Colon (tissue), 2 donors: ENCODE measurements at regions not wholly inside any gene's neighbourhood (a gene's known extent, or its start where the extent isn't known, plus 50 kb on each side); places are given as distances from the start of the nearest gene placed in this dataset.

Experiments
- FAIRE-seq: peaks from 2 replicates; lab custom pipeline; 2012; peaks lifted over from hg19 to GRCh38; lab: Jason Lieb, UNC
- donor health status: control.
- donor health status: control.

DNA sequence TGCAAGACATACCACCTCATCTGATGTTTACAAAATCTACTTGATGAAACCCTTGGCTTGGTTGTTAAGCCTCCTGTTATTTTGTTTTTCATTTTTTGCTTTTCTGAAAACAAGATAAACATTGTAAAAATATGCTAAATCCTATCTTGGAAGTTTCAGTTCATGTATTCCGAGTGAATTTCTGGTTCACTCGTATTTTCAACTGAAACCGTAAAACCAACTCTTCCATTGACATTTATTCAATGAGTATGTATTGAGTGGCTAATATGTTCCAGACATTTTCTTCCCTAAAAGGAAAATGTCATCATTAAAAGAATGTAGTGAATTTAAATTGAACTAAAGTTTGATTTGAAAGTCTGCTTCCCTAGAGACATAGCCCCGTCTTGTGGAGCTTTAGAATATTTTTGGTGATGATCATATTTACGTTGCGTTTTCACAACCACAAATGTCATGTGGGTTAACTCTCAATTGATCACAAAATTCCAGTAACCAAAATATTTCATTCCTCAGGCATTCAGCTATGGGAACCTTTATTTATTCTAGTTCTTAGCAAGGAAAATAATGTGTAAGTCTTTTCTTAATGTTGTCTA lies 204.2 kb downstream of the MBD2 start:
- no peak for FAIRE-seq

DNA sequence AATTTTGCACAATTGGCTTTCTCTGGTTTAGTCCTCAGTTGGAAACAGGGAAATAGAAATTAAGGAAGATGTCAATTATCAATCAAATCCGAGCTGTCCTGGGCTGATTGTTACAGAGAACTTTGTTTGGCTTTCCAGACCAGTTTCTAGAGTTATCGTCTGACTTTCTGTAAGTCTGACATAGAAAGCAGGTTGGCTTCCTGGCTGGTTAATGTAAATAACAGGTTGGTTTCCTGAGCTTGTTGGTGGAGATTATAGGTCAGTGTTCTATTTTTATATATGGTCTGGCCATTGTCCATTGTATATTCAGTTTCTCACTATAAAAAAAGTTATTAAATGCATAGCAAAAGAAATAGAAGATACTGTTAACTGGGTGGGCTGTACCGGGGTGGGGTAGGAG lies 204.8 kb downstream of the MBD2 start:
- no peak for FAIRE-seq

DNA sequence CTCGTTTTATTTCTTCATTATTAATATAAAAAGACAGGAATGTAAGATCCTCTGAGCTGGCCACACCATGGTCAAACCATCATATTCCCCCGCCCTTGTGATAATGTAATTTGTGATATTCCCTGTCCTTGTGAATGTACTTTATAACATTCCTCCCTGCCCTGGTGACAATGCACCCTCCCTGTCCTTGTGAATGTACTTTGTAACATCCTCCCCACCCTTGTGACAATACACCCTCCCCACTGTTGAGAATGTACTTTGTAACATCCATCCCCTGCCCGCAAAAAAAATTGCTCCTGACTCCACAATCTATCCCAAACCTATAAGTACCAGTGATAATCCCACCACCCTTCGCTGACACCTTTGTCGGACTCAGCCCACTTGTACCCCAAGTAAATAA lies 211.0 kb downstream of the MBD2 start:
- FAIRE-seq = no peak

DNA sequence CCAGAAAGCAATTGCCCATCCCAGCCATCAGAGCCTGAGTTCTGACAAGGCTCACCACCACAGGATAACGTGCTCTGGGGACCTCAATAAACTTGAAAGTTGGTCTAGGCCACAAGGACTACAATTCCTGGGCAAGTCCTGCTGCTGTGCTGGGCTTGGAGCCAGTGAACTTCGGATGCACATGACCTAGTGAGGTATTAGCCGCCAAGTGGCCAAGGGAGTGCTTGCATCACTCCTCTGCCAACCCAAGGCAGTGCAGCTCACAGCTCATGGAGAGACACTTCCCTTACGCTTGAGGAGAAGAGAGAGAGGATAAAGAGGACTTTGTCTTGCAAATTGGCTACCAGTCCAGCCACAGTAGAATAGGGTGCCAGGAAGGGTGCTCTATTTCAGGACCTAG lies 219.6 kb downstream of the MBD2 start:
- no peak for FAIRE-seq

DNA sequence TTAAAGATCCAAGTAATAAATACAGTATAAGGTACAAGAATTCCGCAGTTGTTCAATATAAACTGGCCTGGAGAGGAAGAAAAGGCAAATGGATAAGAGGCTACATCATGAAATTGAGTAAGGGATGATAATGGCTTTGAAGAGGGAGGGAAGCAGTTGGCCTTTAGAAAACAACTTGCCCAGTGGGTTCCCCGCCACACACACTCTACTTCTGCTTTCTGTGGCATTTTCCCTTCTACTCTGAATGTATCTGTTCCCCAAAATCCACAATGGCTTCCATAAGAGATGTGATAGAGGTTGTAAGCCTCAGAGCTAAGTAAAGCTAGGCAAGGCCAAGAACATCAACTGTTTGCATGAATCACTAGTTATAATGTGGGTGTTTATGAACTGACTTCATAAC lies 221.3 kb downstream of the MBD2 start:
- no peak for FAIRE-seq

DNA sequence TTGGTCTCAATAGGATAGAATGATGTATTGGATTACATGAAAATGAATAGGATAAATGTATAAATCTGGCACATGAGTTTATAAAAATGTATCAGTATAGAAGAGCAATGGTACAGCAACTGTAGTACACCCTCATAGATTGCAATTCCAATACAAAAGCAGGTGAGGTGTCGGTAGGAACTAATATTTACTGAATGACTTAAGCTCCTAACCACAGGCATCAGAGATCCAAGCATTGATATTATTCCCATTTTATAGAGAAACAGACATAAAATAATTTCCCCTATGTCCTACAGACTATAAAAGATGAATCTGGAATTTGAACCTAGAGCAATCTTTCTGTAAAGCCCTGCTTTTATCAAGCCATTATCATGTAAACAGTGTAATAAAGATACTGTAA lies 227.4 kb downstream of the MBD2 start:
- no peak for FAIRE-seq

DNA sequence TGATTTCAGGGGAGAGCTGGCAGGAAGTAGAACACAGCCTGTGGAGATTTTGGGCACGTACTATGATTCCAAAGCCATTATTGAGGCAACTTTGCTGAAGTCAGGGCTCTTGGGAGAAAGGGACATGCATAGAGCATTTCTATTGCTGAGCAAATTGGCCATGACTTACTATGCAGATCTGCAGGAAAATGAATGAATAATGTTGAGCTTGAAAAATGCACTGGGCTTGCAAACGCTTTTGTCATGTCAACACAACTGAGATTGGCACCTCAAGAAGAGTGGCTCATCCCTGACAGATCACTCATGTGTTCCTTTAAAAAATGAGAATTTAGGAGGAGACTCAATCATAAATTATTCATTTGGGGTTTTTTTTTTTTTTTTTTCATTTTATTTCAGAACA lies 230.5 kb downstream of the MBD2 start:
- no peak for FAIRE-seq

DNA sequence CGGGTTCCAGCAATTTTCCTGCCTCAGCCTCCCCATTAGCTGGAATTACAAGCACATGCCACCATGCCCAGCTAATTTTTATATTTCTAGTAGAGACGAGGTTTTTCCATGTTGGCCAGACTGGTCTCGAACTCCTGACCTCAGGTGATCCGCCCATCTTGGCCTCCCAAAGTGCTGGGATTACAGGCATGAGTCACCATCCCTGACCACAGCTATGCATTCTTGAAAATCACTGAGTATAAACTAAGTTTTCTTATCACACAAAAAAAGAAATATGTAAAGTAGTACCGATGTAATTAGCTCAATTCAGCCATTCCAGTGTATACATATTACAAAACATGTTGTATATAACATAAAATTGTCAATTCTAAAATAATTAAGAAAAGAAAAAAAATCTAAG lies 232.7 kb downstream of the MBD2 start:
- FAIRE-seq = no peak

DNA sequence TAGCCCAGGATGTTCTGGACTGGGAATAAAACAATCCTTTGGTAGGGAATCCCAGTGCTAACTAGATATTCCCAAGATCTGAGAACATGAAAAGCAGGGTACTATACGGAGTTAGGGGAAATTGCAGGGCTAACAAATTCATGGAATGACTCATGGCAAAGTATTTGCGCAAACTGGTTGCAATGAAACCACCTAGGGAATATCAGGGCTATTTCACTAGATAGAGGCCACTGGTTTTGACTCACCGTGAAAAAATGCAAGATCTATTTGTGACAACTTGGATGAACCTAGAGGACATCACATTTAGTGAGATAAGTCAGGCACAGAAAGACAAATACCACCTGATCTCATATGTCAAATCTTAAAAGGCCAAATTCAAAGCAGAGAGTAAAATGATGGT lies 233.3 kb downstream of the MBD2 start:
- FAIRE-seq = no peak

DNA sequence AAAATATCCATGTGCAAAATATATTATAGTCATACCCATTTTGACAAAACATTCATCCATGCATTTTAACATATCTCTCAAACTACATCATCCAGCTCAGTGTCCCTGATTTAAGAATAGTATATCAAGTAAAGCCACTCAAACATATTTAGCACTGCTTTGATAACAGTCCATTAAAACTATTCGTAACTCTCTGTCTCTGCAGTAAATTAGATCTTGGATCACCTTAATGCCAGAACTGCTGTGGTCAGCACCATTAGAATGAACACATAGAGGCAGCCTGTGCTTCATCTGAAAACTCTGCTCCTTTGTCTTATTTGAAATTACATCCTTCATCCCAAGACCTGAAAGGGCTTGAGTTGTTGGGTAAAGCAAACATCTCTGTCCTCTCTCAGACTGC lies 234.0 kb downstream of the MBD2 start:
- no peak for FAIRE-seq

DNA sequence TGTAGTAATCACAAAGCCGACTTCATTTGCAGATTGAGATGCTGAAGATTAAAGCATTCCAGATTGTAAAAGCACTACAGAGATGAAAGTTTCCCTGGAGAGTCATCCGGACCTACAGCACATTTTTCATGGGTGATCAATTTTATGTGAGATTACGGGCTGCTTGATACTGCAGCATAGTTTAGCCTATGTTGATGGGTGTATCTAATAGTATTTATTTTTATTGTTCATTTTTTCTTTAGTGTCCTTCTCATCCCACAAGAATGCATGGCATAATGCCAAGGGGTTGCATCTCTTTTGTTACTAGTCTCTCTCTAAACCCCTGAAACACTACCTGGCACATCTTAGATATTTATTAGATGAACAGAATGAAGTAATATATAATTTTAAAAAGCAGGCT lies 240.4 kb downstream of the MBD2 start:
- no peak for FAIRE-seq

DNA sequence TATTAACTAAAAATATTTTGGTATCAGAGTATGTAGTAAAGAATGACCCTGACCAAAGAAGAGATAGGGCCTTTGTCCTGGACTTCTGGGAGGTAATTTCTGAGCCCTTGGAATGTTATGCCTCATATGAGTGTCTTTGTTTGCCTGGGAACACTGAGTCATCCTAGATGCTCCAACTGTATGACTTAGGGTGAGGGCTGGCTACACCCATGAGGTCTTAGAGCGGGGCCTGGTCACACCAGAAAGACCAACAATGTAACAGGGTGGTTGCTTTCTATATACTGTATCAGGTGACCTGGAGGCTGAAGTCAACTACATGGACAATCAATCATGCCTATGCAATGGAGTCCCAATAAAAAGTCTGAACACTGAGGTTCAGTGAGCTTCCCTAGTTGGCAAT lies 253.1 kb downstream of the MBD2 start:
- FAIRE-seq = no peak

DNA sequence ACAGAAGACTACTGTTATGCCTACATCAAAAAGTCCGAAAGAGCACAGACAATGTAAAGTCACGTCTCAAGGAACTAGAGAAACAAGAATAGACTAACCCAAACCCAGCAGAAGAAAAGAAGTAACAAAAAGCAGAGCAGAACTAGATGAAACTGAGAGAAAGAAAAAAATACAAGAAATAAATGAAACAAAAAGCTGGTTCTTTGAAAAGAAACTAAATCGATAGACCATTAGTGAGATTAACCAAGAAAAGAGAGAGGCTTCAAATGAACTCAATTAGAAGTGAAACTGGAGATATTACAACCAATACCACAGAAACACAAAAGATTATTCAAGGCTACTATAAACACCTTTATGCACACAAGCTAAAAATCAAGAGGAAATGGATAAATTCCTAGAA lies 271.8 kb downstream of the MBD2 start:
- FAIRE-seq = no peak

DNA sequence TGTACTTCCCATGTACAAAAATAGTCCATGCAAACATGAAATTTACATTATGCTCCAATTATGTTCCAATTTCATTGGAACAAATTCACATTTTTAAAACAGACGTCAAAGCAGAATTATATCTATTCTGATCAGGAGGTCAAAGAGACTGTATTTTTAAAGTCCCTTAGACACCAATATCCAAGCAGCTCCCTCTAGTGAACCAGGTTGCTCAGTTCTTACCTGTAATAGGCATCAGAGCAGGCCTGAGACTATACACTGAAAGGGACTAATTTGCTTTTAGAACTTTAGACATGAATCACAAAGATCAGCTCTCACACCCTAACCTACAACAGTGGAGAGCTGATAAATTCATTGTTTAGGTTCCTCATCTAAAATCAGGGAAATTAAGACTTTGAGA lies 273.9 kb downstream of the MBD2 start:
- FAIRE-seq = no peak

DNA sequence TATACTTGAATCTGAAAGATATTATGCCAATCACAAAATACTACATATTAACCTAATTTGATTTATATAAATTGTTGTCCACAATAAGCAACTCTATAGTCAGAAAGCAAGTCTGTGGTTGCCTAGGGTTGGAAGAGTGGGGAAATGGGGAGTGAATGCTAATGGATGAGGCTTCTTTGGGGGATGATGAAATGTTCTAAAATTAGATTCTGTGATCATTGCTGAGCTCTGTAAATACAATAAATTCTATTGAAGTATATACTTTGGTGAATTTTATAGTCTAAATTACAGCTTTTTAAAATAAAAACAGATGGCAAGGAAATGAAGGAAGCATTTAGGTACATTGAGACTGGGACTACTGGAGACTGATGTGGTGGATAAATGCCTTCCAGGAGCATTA lies 275.5 kb downstream of the MBD2 start:
- no peak for FAIRE-seq

DNA sequence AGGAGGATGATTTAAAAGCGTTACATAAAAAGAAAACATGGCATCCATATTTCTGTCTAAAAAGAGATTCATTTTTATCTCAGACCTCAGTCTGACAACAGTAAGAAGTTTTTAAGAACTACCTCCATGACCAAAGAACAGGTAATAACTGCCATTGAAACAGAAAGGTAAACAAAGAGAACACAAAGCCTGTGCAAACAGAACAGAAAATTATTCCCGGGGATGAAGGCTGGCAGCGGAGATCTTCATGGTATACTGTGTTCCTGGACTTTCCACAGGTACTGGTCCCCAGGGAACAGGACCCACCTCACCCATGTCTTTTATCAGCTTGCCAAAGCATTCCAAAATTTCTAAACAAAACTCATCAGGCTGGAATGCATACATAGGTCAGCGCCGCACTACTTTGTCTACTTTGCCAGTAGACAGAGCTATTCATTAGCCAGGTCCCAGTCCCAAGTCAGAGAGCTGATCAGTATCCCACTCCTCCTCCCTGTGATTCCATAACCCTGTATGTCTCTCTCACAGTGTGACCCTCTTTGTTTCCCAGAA lies 277.3 kb downstream of the MBD2 start:
- no peak for FAIRE-seq

DNA sequence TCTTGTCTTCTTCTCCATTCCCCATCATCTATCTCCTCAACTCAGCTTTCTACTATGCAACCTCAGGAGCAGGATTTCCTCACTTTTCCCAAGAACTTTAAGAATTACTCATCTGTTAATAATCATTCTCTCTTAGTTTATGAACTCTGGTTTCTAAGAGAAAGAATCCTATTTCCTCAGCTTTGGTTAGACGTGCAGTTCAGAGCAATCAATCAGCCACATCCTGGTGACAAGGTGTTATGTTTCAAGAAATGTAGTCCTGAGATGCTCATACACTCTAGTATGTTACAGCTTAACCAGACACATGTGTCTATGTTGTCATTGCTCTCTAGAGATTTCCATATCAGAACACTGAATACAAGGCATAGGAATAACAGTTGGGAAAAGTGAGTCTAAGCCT lies 277.9 kb downstream of the MBD2 start:
- no peak for FAIRE-seq

DNA sequence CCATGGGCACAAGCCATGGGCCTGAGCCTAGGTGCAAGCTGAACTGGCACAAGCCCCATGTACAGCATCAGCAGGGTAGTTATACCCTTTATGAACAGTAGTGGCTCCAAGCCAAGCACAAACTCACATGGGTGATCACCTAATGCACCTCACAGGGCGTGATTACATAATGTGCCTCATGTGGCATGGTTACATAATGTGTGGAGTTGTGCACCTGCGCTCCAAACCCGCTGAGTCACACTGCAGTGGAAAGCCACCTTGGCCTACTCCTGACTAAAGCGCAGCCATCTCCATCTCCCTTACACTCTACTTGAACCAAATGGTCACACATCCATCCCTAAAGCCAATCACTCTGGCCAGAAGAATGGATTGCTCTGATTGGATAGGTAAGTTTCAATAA lies 279.7 kb downstream of the MBD2 start:
- FAIRE-seq = no peak

DNA sequence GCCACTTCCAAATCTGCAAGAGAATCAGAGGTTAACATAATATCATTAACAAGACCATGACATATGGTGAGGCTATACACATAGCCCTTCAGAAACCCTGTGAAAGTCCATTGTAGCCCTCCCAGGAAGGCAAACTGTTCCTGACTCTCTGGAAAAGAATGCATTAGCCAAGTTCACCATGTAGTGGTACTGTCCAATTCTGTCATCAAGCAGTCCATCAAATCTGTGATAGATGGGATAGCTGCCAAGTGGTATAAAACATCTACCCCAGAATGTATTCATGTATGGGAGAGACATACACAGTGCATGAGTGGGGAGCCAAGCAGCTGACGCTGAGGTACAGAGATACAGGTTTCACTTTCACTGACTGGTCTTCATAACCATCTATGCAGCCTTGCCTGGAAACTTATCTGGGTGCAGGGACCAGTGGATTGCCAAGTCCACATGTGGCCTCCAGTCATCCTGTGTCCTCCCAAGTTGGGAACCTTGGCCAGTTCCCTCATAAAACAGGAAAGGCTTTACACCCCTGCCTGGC lies 281.1 kb downstream of the MBD2 start:
- no peak for FAIRE-seq

DNA sequence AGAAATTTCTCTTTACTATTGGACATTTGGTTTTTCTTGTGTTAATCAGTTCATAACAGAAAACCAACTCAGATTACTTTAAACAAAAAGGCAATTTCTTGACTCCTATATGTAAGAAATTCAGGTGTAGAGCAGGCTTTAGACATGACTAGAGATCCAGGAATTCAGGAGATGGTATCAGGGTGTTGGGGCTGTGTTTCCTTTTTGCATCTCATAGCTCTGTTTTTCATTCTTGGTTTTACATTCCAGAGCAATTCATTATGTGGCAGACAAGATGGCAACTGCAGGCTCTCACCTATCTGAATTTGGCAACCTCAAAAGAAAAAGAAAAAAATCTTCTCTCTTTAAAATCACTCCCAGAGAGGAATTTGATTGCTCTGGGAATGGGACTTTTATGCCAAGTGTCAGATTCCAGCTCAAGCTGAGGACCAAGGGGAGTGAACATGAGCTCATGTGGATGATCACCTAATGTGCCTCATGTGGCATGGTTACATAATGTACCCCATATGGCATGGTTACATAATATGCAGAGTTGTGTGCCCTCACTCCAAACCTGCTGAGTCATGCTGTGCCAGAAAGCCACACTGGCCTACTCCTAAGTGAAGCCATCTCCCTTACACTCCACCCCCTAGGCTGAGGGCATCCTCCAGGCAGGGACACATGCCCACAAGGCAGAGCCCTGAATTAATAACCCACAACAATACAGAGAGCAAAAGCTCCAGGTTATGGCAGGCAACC lies 282.7 kb downstream of the MBD2 start:
- FAIRE-seq = no peak

DNA sequence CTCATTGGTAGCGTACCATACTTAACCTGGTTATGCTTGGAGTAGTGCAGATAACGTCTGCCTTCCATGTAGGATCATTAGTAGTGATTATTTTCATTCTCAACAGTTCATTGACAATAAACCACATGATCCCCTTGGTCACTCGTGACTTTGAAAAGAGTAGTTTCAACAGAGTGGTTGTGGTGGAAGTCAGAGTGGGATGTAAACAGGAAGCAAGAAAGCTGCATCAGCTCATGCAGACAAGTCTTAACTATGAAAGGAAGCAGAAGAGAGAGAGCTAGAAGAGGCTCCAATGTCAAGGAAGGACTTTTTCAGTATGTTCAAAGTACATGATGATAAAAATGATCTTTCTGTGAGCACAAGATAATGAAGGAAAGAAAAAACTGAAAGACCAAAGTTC lies 287.4 kb downstream of the MBD2 start:
- no peak for FAIRE-seq

DNA sequence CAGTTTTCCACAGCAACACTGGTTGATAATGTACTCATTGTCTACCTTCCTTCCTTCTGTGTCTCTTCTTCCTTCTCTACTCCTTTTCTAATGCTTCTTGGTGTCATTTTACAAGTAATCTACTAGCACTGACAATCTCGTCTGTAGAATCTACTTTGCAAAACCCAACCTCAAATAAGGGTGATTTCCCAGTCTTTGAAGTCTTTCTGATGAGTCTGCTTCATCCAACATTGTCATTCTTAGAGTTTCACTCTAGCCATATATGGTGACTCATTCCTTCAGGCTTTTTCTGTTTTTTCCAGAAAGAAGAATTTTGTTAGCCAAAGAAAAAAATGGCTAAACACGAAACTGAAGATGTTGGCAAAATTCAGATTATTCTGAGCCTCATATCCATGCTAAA lies 288.7 kb downstream of the MBD2 start:
- FAIRE-seq = no peak

DNA sequence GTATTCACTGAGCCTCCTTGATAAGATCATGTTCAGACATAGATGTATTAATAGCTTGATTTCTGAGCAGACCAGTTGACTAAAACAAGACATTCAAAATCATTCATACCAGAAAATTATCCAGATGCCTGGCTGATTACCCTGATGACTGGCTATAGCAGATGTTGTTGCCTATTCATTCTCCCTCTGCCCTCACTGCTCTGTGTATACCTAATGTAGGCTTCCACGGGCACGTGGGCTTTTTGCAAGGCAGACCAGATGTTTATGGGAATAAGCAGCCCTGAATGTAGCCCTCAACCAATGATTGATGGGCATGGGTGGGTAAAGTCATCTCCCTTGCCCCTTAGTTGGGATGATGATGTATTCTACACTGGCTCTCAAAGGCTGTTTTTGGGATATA lies 289.1 kb downstream of the MBD2 start:
- FAIRE-seq = no peak
